Activated CD8-positive, alpha-beta T cell treated with anti-CD3 and anti-CD28 coated beads for 36 hours (primary cell): ENCODE measurements at regions not wholly inside any gene's neighbourhood (a gene's known extent, or its start where the extent isn't known, plus 50 kb on each side); places are given as distances from the start of the nearest gene placed in this dataset.

Experiments used
- ATAC-seq: fragments of 200-7000 bp; cut with Tn5 transposase; one replicate; pipeline ENCODE4 v1.10.0; 2021; ENCODE audit warnings: mild to moderate bottlenecking, moderate library complexity
- CTCF ChIA-PET: fragments of 350-600 bp; sonication (Branson Sonifier 250); formaldehyde crosslinking; loops from one replicate; lab custom pipeline; 2021; ENCODE audit warnings: antibody characterized with exemption; lab: Charles Lee
- POLR2A ChIA-PET: fragments of 350-600 bp; sonication (Branson Sonifier 250); formaldehyde crosslinking; loops from one replicate; lab custom pipeline; 2021; ENCODE audit warnings: antibody characterized with exemption; lab: Charles Lee
- DNase-seq: peaks from one replicate; pipeline ENCODE4 v3.0.0-alpha.2; 2020
- H3K27ac Mint-ChIP-seq: one replicate; pipeline ENCODE4 v1.8.0; 2021; ENCODE audit warnings: mild to moderate bottlenecking, mixed read lengths
- H3K27me3 Mint-ChIP-seq: one replicate; pipeline ENCODE4 v1.8.0; 2021; ENCODE audit warnings: mixed read lengths
- H3K36me3 Mint-ChIP-seq: one replicate; pipeline ENCODE4 v1.8.0; 2021; ENCODE audit warnings: low read depth, mixed read lengths
- H3K4me1 Mint-ChIP-seq: one replicate; pipeline ENCODE4 v1.8.0; 2021; ENCODE audit warnings: low read depth, mixed read lengths
- H3K4me3 Mint-ChIP-seq: one replicate; pipeline ENCODE4 v1.8.0; 2021; ENCODE audit warnings: mild to moderate bottlenecking, moderate library complexity, mixed read lengths
- H3K9me3 Mint-ChIP-seq: one replicate; pipeline ENCODE4 v1.8.0; 2021; ENCODE audit warnings: mixed read lengths
- CTCF ChIP-seq: fragments of 200-600 bp; IDR thresholded peaks from one replicate; pipeline ENCODE4 v1.8.0; 2022; ENCODE audit warnings: antibody characterized with exemption, mild to moderate bottlenecking
- intact Hi-C: fragments of 100-400 bp; cut with micrococcal nuclease; formaldehyde crosslinking; loops from one replicate; pipeline ENCODE4 v1.10.0; 2022

GRCh38 chr18:45328296-45328695 lies 287.0 kb upstream of the SLC14A2 start:
- CTCF ChIA-PET, result no interaction called here
- H3K36me3 Mint-ChIP-seq, result no peaks in the 10 kb centered on the region
- peaks cover 6% of the 10 kb centered on the region for H3K27me3 Mint-ChIP-seq
- no peaks in the 10 kb centered on the region for H3K9me3 Mint-ChIP-seq
- ATAC-seq, result no peak
- POLR2A ChIA-PET, result no interaction called here
- no peak for DNase-seq
- no peak for TF ChIP-seq CTCF
- no peak overlapping the region for H3K27ac Mint-ChIP-seq
- intact Hi-C loops, result no loop called here
- H3K4me3 Mint-ChIP-seq, result no peak overlapping the region
- no peaks in the 10 kb centered on the region for H3K4me1 Mint-ChIP-seq

- no peak overlapping the region for H3K27ac Mint-ChIP-seq
- H3K36me3 Mint-ChIP-seq, result no peaks in the 10 kb centered on the region
- no peak overlapping the region for H3K4me3 Mint-ChIP-seq
- ChIA-PET POLR2A (no interaction called here), CTCF (no interaction called here)
- no peak for TF ChIP-seq CTCF
- DNase-seq (no peak), ATAC-seq (no peak)
- no peaks in the 10 kb centered on the region for H3K4me1 Mint-ChIP-seq
- H3K27me3 Mint-ChIP-seq, result peaks cover 6% of the 10 kb centered on the region
- H3K9me3 Mint-ChIP-seq, result no peaks in the 10 kb centered on the region
- intact Hi-C loops, result no loop called here
Observed at GRCh38 chr18:45328811-45329210, 286.5 kb upstream of the SLC14A2 start.

GRCh38 chr18:45329316-45329715 lies 286.0 kb upstream of the SLC14A2 start:
- Mint-ChIP-seq H3K4me1 (no peaks in the 10 kb centered on the region), H3K27ac (no peak overlapping the region), H3K27me3 (peaks cover 6% of the 10 kb centered on the region), H3K36me3 (no peaks in the 10 kb centered on the region), H3K4me3 (no peak overlapping the region), H3K9me3 (no peaks in the 10 kb centered on the region)
- ATAC-seq (no peak), DNase-seq (no peak)
- intact Hi-C loops, result no loop called here
- ChIA-PET POLR2A (no interaction called here), CTCF (no interaction called here)
- no peak for TF ChIP-seq CTCF

- no peak for DNase-seq
- POLR2A ChIA-PET, result no interaction called here
- H3K4me1 Mint-ChIP-seq, result no peaks in the 10 kb centered on the region
- CTCF ChIA-PET, result no interaction called here
- no peaks in the 10 kb centered on the region for H3K9me3 Mint-ChIP-seq
- TF ChIP-seq CTCF, result no peak
- H3K36me3 Mint-ChIP-seq, result no peaks in the 10 kb centered on the region
- H3K27me3 Mint-ChIP-seq, result peaks cover 6% of the 10 kb centered on the region
- no peak overlapping the region for H3K27ac Mint-ChIP-seq
- intact Hi-C loops, result no loop called here
- ATAC-seq, result no peak
- no peak overlapping the region for H3K4me3 Mint-ChIP-seq
Observed at GRCh38 chr18:45330170-45330594, 285.1 kb upstream of the SLC14A2 start.

- Mint-ChIP-seq H3K27me3 (peaks cover 7% of the 10 kb centered on the region), H3K27ac (no peak overlapping the region)
- intact Hi-C loops, result no loop called here
Observed at GRCh38 chr18:45332871-45333270, 282.4 kb upstream of the SLC14A2 start.

More at GRCh38 chr18:45332871-45333270, 282.4 kb upstream of the SLC14A2 start:
- H3K4me1 Mint-ChIP-seq, result no peaks in the 10 kb centered on the region
- ChIA-PET CTCF (no interaction called here), POLR2A (no interaction called here)
- H3K9me3 Mint-ChIP-seq, result no peaks in the 10 kb centered on the region
- H3K4me3 Mint-ChIP-seq, result no peak overlapping the region
- TF ChIP-seq CTCF, result no peak
- ATAC-seq, result no peak
- no peaks in the 10 kb centered on the region for H3K36me3 Mint-ChIP-seq
- no peak for DNase-seq
